Activated T-helper 17 cell treated with anti-CD3 and anti-CD28 coated beads, Interleukin-2, amount 50 U/mL, for 72 hours (primary cell): ENCODE measurements at regions not wholly inside any gene's neighbourhood (a gene's known extent, or its start where the extent isn't known, plus 50 kb on each side); places are given as distances from the start of the nearest gene placed in this dataset.
"Not testable (repeated sequence)": the region's sequence is repeated elsewhere in the genome, so short reads cannot be mapped to it uniquely, and the experiment has no call there.

Experiments used
- ATAC-seq: fragments of 150-1000 bp; cut with Tn5 transposase; replicated peaks from 2 replicates; pipeline ENCODE4 v1.10.0; 2021; ENCODE audit warnings: mild to moderate bottlenecking, moderate library complexity
- H3K27ac Mint-ChIP-seq: one replicate; pipeline ENCODE4 v1.8.0; 2022; ENCODE audit warnings: mixed read lengths
- H3K27me3 Mint-ChIP-seq: one replicate; pipeline ENCODE4 v1.8.0; 2022; ENCODE audit warnings: mixed read lengths
- H3K36me3 Mint-ChIP-seq: one replicate; pipeline ENCODE4 v1.8.0; 2022; ENCODE audit warnings: low read depth, mild to moderate bottlenecking, mixed read lengths
- H3K4me1 Mint-ChIP-seq: one replicate; pipeline ENCODE4 v1.8.0; 2022; ENCODE audit warnings: mixed read lengths
- H3K4me3 Mint-ChIP-seq: one replicate; pipeline ENCODE4 v1.8.0; 2022; ENCODE audit warnings: mild to moderate bottlenecking, mixed read lengths
- H3K9me3 Mint-ChIP-seq: one replicate; pipeline ENCODE4 v1.8.0; 2022; ENCODE audit warnings: mixed read lengths

GRCh38 chr13:78866076-78866475 is 207.1 kb upstream of the OBI1 start:
- H3K9me3 Mint-ChIP-seq, H3K27ac Mint-ChIP-seq, H3K4me1 Mint-ChIP-seq, H3K36me3 Mint-ChIP-seq, H3K4me3 Mint-ChIP-seq, ATAC-seq: not testable (repeated sequence)
- H3K27me3 Mint-ChIP-seq = peaks cover 14% of the 10 kb centered on the region

DNA sequence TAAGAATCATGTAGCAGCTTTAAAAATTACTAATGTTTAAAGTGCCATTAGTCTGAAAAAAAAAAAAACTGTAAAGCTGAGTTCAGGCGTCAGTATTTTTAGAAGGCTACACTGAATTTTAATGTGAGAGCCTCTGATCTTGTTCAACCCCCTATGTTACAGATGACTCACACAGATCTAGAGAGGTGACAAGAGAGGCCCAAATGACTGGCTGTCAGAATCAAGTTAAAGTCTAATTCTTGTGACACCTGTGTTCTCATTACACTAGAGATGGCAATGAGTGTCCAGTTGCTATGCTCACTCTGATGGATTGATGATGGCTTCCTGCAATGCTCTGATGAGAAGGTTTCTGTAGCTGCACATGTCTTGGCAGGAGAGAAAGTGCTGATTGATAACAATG is 203.5 kb upstream of the OBI1 start:
- no peaks in the 10 kb centered on the region for H3K4me1 Mint-ChIP-seq
- no peak overlapping the region for H3K27ac Mint-ChIP-seq
- H3K27me3 Mint-ChIP-seq = peaks cover 2% of the 10 kb centered on the region
- no peaks in the 10 kb centered on the region for H3K9me3 Mint-ChIP-seq
- no peak for ATAC-seq
- H3K4me3 Mint-ChIP-seq = no peak overlapping the region
- no peaks in the 10 kb centered on the region for H3K36me3 Mint-ChIP-seq

DNA sequence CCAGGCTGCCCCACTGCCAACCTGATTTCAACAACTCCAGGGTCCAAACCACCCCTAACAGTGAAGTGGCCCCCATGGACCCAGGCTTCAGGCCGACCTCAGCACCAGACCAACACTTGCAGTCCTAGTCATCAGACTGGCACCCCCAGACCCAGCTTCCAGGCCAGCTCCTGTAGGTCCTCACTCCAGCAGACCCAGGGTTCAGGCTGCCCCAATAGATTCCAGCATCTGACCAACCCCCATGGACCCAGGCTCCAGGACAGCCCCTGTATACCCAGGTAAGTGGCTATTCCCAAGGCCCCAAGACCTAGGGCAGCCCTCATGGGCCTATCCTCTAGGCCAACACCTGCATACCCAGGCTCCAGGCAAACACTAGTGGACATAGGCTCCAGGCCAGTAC is 193.8 kb upstream of the OBI1 start:
- H3K27ac Mint-ChIP-seq = no peak overlapping the region
- H3K4me1 Mint-ChIP-seq = no peaks in the 10 kb centered on the region
- H3K4me3 Mint-ChIP-seq = no peak overlapping the region
- H3K36me3 Mint-ChIP-seq = no peaks in the 10 kb centered on the region
- no peak for ATAC-seq
- no peaks in the 10 kb centered on the region for H3K27me3 Mint-ChIP-seq
- peaks cover 10% of the 10 kb centered on the region for H3K9me3 Mint-ChIP-seq

GRCh38 chr13:78845656-78846365 is 186.9 kb upstream of the OBI1 start:
- Mint-ChIP-seq H3K9me3 (peaks cover 3% of the 10 kb centered on the region), H3K4me1 (no peaks in the 10 kb centered on the region), H3K27ac (no peak overlapping the region), H3K36me3 (no peaks in the 10 kb centered on the region), H3K27me3 (peaks cover 13% of the 10 kb centered on the region), H3K4me3 (no peak overlapping the region)
- no peak for ATAC-seq

DNA sequence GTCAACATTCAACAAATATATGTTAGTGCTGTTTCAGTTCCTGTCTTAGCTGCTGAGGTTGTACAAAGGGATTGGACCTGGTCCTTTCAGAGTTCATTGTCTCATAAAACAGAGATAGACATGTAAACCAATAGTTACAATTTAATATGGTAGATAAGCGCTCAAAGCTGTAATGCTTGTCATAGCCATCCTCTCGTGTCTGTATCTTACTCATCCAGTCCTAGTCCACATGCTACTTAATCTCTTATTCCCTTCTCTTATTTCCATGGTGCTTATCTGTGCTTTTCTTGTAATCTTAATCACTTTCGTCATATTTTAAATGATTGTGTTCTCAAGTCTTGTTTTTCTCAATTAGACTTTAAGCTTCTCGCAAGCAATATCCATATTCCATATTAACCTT is 185.2 kb upstream of the OBI1 start:
- no peak for ATAC-seq
- Mint-ChIP-seq H3K4me3 (no peak overlapping the region), H3K36me3 (no peaks in the 10 kb centered on the region), H3K27ac (no peak overlapping the region), H3K27me3 (peaks cover 13% of the 10 kb centered on the region), H3K4me1 (no peaks in the 10 kb centered on the region), H3K9me3 (no peaks in the 10 kb centered on the region)

DNA sequence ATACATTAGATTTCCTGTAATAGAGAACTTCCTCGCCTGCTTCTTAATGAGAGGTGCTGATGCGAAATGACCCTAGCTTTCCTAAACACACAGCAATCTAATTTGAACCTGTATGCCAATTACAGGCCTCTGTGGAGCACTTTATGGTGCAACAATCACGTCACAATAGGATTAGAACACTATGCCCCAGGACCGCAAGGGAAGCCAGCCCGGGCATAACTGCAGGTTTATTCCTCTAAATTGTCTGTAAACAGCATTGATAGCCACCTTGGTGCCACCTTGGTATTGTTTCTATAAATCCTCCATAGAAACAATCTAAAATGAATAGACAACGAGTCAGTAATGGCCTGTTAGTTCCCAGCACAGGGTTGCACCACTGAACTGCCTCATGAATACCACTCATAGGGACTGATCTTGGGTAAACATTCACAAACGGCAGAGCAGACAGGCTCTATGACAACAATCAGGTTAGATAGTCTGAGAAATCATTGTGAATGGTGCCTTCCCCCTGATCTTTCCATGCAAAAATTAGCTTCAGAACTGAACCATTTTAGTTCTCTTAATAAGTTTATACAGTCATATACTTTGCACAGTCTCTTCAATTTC is 182.5 kb upstream of the OBI1 start:
- H3K27me3 Mint-ChIP-seq = peaks cover 13% of the 10 kb centered on the region
- H3K27ac Mint-ChIP-seq = no peak overlapping the region
- ATAC-seq = no peak
- H3K4me3 Mint-ChIP-seq = no peak overlapping the region
- H3K9me3 Mint-ChIP-seq = no peaks in the 10 kb centered on the region
- no peaks in the 10 kb centered on the region for H3K36me3 Mint-ChIP-seq
- no peaks in the 10 kb centered on the region for H3K4me1 Mint-ChIP-seq

DNA sequence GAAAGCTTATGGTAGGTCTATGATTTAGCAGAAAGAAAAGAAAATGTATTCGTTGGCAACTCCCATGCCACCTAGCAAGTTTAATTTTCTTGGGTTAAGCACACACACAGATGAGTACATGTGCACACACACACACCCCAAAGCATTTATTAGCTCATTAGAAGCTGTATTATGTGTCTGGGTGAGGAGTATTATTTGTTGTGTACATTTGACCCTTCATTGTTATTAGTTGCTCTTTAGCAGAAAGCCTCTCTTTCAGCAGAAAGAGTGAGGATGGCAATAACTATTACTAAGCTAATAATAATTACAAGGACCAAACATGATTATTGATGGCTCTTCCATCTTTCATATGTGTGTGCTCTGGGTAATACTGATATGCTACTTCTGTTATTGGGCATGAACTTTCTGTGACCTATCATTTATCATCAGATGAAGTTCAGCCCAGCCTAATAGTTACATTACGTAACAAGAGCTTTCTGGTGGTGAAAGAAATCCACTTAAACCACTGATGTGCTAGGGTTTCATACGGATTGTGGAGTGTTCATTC is 177.4 kb upstream of the OBI1 start:
- no peak for ATAC-seq
- H3K4me3 Mint-ChIP-seq = no peak overlapping the region
- no peaks in the 10 kb centered on the region for H3K4me1 Mint-ChIP-seq
- no peaks in the 10 kb centered on the region for H3K9me3 Mint-ChIP-seq
- no peak overlapping the region for H3K27ac Mint-ChIP-seq
- no peaks in the 10 kb centered on the region for H3K36me3 Mint-ChIP-seq
- peaks cover 9% of the 10 kb centered on the region for H3K27me3 Mint-ChIP-seq

- Mint-ChIP-seq H3K4me1 (no peaks in the 10 kb centered on the region), H3K36me3 (no peaks in the 10 kb centered on the region), H3K9me3 (no peaks in the 10 kb centered on the region), H3K4me3 (no peak overlapping the region), H3K27me3 (peaks cover 16% of the 10 kb centered on the region), H3K27ac (no peak overlapping the region)
- no peak for ATAC-seq
Measured at GRCh38 chr13:78832461-78832860, 173.5 kb upstream of the OBI1 start.

DNA sequence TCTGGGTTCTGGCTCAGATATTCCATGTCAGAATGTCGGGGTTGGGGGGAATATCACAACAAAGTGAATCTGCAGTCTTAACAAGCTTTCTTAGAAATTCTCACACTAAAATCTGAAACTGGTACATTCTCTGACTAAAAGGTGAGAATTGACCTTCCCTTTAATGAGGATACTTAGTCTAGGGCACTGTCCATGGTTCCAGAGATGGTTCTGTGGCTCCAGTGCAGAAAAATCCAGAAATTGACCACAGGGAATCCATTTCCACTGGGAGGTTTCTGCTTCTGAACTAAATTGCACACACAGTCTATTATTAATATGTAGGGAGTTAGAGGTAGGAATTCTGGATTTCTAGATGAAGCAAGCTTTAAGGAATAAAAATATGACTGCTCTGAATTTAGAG is 171.6 kb upstream of the OBI1 start:
- no peak overlapping the region for H3K4me3 Mint-ChIP-seq
- H3K4me1 Mint-ChIP-seq = no peaks in the 10 kb centered on the region
- peaks cover 16% of the 10 kb centered on the region for H3K27me3 Mint-ChIP-seq
- no peaks in the 10 kb centered on the region for H3K36me3 Mint-ChIP-seq
- H3K9me3 Mint-ChIP-seq = no peaks in the 10 kb centered on the region
- H3K27ac Mint-ChIP-seq = no peak overlapping the region
- no peak for ATAC-seq

- no peak for ATAC-seq
- peaks cover 16% of the 10 kb centered on the region for H3K27me3 Mint-ChIP-seq
- H3K27ac Mint-ChIP-seq = no peak overlapping the region
- H3K9me3 Mint-ChIP-seq = no peaks in the 10 kb centered on the region
- no peaks in the 10 kb centered on the region for H3K36me3 Mint-ChIP-seq
- H3K4me1 Mint-ChIP-seq = no peaks in the 10 kb centered on the region
- no peak overlapping the region for H3K4me3 Mint-ChIP-seq
Measured at GRCh38 chr13:78829821-78830220, 170.9 kb upstream of the OBI1 start.

GRCh38 chr13:78827471-78827870 is 168.5 kb upstream of the OBI1 start:
- peaks cover 11% of the 10 kb centered on the region for H3K27me3 Mint-ChIP-seq
- no peaks in the 10 kb centered on the region for H3K36me3 Mint-ChIP-seq
- no peak overlapping the region for H3K27ac Mint-ChIP-seq
- H3K4me1 Mint-ChIP-seq = no peaks in the 10 kb centered on the region
- H3K9me3 Mint-ChIP-seq = no peaks in the 10 kb centered on the region
- ATAC-seq = no peak
- no peak overlapping the region for H3K4me3 Mint-ChIP-seq

DNA sequence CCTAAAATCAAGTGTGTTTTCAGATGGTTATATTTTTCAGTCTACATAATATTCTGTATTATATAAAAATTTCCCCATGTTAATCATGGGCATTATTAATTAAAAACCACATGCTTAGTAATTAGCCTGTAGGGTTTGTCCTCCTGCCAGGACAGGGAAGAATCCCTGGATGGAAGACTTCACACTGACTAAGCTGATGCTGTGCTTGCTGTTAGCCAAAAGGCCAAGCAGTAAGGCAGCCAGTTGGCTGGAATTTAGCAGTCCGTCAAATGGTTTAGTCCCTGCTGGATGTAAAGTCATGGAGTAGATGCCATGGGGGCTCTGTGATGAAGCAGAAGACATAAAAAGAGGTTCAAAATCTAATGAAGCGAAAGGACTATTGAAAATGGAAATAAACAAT is 168.0 kb upstream of the OBI1 start:
- Mint-ChIP-seq H3K4me1 (no peaks in the 10 kb centered on the region), H3K27ac (no peak overlapping the region), H3K9me3 (no peaks in the 10 kb centered on the region), H3K36me3 (no peaks in the 10 kb centered on the region), H3K4me3 (no peak overlapping the region), H3K27me3 (peaks cover 8% of the 10 kb centered on the region)
- no peak for ATAC-seq

DNA sequence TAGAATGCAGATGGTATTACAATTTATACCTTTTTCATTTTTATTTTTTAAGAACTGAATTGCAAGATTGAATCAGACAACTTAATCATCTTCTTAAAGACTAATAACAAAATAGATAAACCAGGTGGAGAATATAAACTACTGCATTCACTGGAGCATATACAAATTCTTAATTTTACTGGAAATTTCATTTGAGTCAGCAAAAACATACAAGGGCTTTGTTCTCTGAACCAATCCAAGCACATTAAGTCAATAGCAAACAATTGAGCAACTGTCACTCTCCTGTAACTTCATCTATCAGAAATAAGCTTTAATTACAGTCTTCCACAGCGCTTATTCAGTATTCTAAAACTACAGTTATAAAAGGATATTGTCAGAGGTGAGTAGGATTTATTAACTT is 167.4 kb upstream of the OBI1 start:
- Mint-ChIP-seq H3K27me3 (peaks cover 8% of the 10 kb centered on the region), H3K36me3 (no peaks in the 10 kb centered on the region), H3K27ac (no peak overlapping the region), H3K4me3 (no peak overlapping the region), H3K4me1 (no peaks in the 10 kb centered on the region), H3K9me3 (no peaks in the 10 kb centered on the region)
- ATAC-seq = no peak

DNA sequence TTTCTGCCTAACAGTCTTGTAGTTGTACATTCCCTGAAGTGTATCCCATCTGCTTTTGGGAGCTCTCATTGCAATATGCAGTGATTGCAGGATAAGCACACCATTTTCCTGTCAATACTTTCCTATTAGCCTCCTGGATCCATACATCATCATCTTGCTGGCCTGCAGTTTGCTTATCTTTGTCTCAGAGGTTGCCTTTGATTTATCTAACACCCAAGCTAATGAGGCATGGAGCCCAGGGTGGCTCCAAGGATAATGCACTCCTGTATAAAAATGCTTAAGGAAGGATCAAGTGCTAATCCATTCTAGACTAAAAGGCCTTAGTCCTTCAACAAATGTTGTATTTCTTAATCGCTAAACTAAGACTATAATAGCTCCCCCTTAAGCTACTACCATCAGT is 161.6 kb upstream of the OBI1 start:
- H3K27ac Mint-ChIP-seq = no peak overlapping the region
- H3K27me3 Mint-ChIP-seq = peaks cover 7% of the 10 kb centered on the region
- H3K4me1 Mint-ChIP-seq = no peaks in the 10 kb centered on the region
- H3K9me3 Mint-ChIP-seq = no peaks in the 10 kb centered on the region
- H3K4me3 Mint-ChIP-seq = no peak overlapping the region
- ATAC-seq = no peak
- no peaks in the 10 kb centered on the region for H3K36me3 Mint-ChIP-seq

DNA sequence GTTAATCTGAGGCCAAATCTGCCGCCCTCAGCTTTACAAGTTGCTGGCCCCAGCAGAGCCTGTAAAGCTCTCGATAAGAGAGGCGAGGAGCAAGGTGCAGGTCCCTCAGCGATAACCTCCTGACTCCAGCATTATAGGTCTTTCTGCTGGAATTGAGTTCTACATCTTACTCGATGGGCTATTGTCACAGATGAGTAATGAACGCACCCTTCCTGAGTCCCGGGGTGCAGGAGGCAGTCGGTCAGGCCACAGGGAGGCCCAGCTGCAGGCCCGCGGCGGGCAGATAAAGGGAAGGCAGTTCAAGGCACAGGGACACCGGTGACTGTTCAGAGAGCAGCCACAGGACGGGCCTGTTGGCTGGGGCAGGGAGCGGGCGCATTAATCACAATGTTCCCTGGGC is 157.6 kb upstream of the OBI1 start:
- H3K4me1 Mint-ChIP-seq = no peaks in the 10 kb centered on the region

More for the DNA sequence above, 157.6 kb upstream of the OBI1 start:
- ATAC-seq = no peak
- no peaks in the 10 kb centered on the region for H3K9me3 Mint-ChIP-seq
- H3K27me3 Mint-ChIP-seq = peaks cover 19% of the 10 kb centered on the region
- no peaks in the 10 kb centered on the region for H3K36me3 Mint-ChIP-seq
- H3K27ac Mint-ChIP-seq = no peak overlapping the region
- no peak overlapping the region for H3K4me3 Mint-ChIP-seq
